ENCODE measurements at regions not wholly inside any gene's neighbourhood (a gene's known extent, or its start where the extent isn't known, plus 50 kb on each side); places are given as distances from the start of the nearest gene placed in this dataset.

GRCh38 chr2:66889632-66889882, 454.6 kb downstream of the MEIS1 start:
- no peak for TF ChIP-seq NFIC (IDR thresholded peaks at IDR 0.05)
- TF ChIP-seq USF1 (IDR thresholded peaks at IDR 0.05): no peak
- no peak for TF ChIP-seq YY1 (IDR thresholded peaks at IDR 0.05; ENCODE audit: low read depth)
- no peak for TF ChIP-seq CEBPB (IDR thresholded peaks at IDR 0.05)
- no peak for TF ChIP-seq EGR1 (IDR thresholded peaks at IDR 0.05)
- no peak for TF ChIP-seq EP300 (IDR thresholded peaks at IDR 0.05; ENCODE audit: borderline replicate concordance)

GRCh38 chr2:66890166-66890742, 455.3 kb downstream of the MEIS1 start:
- TF ChIP-seq EP300 (IDR thresholded peaks at IDR 0.05; ENCODE audit: borderline replicate concordance) (no peak), TAF1 (IDR thresholded peaks at IDR 0.05; ENCODE audit: low read depth) (no peak), REST (IDR thresholded peaks at IDR 0.05; ENCODE audit: low read depth) (no peak)

- TF ChIP-seq MAX (IDR thresholded peaks at IDR 0.05) (no peak), RAD21 (IDR thresholded peaks at IDR 0.05; ENCODE audit: low read depth) (no peak), NFIC (IDR thresholded peaks at IDR 0.05) (no peak), TCF12 (IDR thresholded peaks at IDR 0.05; ENCODE audit: low read depth) (no peak), FOXM1 (IDR thresholded peaks at IDR 0.05; ENCODE audit: borderline replicate concordance, low read depth) (no peak), EGR1 (IDR thresholded peaks at IDR 0.05) (no peak), USF1 (IDR thresholded peaks at IDR 0.05) (no peak), YY1 (IDR thresholded peaks at IDR 0.05; ENCODE audit: low read depth) (no peak), REST (IDR thresholded peaks at IDR 0.05; ENCODE audit: low read depth) (no peak), TEAD4 (IDR thresholded peaks at IDR 0.05) (no peak), EP300 (IDR thresholded peaks at IDR 0.05; ENCODE audit: borderline replicate concordance) (no peak), TAF1 (IDR thresholded peaks at IDR 0.05; ENCODE audit: low read depth) (no peak), CEBPB (IDR thresholded peaks at IDR 0.05) (no peak), CREB1 (IDR thresholded peaks at IDR 0.05; ENCODE audit: low read depth) (no peak), ZBTB7A (IDR thresholded peaks at IDR 0.05; ENCODE audit: low read depth) (no peak)
These were observed 460.3 kb downstream of the MEIS1 start for GRCh38 chr2:66895206-66895605.

- TF ChIP-seq TEAD4 (IDR thresholded peaks at IDR 0.05) (no peak), TAF1 (IDR thresholded peaks at IDR 0.05; ENCODE audit: low read depth) (no peak), YY1 (IDR thresholded peaks at IDR 0.05; ENCODE audit: low read depth) (no peak), CREB1 (IDR thresholded peaks at IDR 0.05; ENCODE audit: low read depth) (no peak), USF1 (IDR thresholded peaks at IDR 0.05) (no peak), FOXM1 (IDR thresholded peaks at IDR 0.05; ENCODE audit: borderline replicate concordance, low read depth) (no peak), RAD21 (IDR thresholded peaks at IDR 0.05; ENCODE audit: low read depth) (no peak)
These were observed 461.2 kb downstream of the MEIS1 start for GRCh38 chr2:66896131-66896530.

GRCh38 chr2:66897181-66897580, 462.3 kb downstream of the MEIS1 start:
- no peak for TF ChIP-seq TAF1 (IDR thresholded peaks at IDR 0.05; ENCODE audit: low read depth)
- TF ChIP-seq CEBPB (IDR thresholded peaks at IDR 0.05): no peak
- no peak for TF ChIP-seq TEAD4 (IDR thresholded peaks at IDR 0.05)

GRCh38 chr2:66897691-66898150, 462.8 kb downstream of the MEIS1 start:
- TF ChIP-seq EP300 (IDR thresholded peaks at IDR 0.05; ENCODE audit: borderline replicate concordance) (no peak), EGR1 (IDR thresholded peaks at IDR 0.05) (no peak), USF1 (IDR thresholded peaks at IDR 0.05) (no peak), TCF12 (IDR thresholded peaks at IDR 0.05; ENCODE audit: low read depth) (no peak), ZBTB7A (IDR thresholded peaks at IDR 0.05; ENCODE audit: low read depth) (no peak), YY1 (IDR thresholded peaks at IDR 0.05; ENCODE audit: low read depth) (no peak), TAF1 (IDR thresholded peaks at IDR 0.05; ENCODE audit: low read depth) (no peak), CEBPB (IDR thresholded peaks at IDR 0.05) (no peak), REST (IDR thresholded peaks at IDR 0.05; ENCODE audit: low read depth) (no peak), TEAD4 (IDR thresholded peaks at IDR 0.05) (no peak), RAD21 (IDR thresholded peaks at IDR 0.05; ENCODE audit: low read depth) (no peak), CREB1 (IDR thresholded peaks at IDR 0.05; ENCODE audit: low read depth) (no peak), MAX (IDR thresholded peaks at IDR 0.05) (no peak), NFIC (IDR thresholded peaks at IDR 0.05) (no peak), FOXM1 (IDR thresholded peaks at IDR 0.05; ENCODE audit: borderline replicate concordance, low read depth) (no peak)

Measured in Ishikawa (cell line).